OCI-LY3 (cell line): ENCODE measurements at regions not wholly inside any gene's neighbourhood (a gene's known extent, or its start where the extent isn't known, plus 50 kb on each side); places are given as distances from the start of the nearest gene placed in this dataset.

ENCODE experiments used
- EZH2phosphoT487 ChIP-seq: fragments of 200-600 bp; shearing (Covaris generic); IDR thresholded peaks from 2 replicates; pipeline ENCODE4 v1.6.1; 2018; ENCODE audit warnings: antibody characterized with exemption, mixed run types, low read depth
- TF ChIP-seq, protein P1 (sequence below): fragments of 200-600, 300-600 bp; sonication (generic); IDR thresholded peaks from 2 replicates; pipeline ENCODE4 v1.5.1; 2014; ENCODE audit warnings: antibody characterized with exemption, low read length, low read depth

DNA sequence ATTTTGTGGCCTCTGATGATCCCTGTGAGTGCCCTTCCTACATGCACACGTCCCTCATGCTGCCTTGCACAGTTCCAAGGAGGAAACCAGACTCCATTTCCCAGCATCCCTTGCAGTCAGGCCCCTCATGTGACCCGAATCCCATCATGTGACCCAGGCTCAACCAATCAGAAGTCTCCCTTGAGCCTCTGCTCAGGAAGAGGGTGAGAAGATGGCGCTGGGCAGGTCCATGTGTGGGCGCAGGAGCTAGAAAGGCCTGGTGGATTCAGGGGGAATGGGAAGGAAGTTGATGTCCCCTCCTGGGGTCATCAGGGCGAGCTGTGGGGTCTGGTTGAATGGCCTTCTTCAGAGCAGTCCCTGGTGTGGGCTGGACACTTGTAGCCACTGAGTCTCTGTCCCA lies 240.5 kb downstream of the ADGRD1 start:
- TF ChIP-seq, protein P1, sequence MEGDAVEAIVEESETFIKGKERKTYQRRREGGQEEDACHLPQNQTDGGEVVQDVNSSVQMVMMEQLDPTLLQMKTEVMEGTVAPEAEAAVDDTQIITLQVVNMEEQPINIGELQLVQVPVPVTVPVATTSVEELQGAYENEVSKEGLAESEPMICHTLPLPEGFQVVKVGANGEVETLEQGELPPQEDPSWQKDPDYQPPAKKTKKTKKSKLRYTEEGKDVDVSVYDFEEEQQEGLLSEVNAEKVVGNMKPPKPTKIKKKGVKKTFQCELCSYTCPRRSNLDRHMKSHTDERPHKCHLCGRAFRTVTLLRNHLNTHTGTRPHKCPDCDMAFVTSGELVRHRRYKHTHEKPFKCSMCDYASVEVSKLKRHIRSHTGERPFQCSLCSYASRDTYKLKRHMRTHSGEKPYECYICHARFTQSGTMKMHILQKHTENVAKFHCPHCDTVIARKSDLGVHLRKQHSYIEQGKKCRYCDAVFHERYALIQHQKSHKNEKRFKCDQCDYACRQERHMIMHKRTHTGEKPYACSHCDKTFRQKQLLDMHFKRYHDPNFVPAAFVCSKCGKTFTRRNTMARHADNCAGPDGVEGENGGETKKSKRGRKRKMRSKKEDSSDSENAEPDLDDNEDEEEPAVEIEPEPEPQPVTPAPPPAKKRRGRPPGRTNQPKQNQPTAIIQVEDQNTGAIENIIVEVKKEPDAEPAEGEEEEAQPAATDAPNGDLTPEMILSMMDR: no peak
- TF ChIP-seq EZH2phosphoT487: no peak
